ENCODE measurements at regions not wholly inside any gene's neighbourhood (a gene's known extent, or its start where the extent isn't known, plus 50 kb on each side); places are given as distances from the start of the nearest gene placed in this dataset.

DNA sequence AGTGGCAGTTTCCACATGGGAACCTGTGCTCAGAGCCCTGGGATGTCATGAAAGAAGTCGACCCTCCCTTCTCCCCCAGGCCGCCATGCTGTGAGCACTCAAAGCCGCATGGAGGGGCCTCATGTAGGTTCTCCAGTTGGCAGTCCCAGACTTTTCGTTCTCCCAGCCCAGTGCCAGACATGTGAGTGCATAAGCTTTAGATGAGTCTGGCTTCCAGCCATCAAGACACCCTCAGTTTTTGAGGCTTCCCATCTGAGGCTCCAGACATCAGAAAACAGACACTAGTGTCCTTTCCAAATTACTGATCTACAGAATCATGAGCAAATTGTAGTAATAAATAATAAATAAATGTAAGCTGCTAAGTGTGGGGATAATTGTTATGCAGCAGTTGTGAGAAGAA is 136.5 kb upstream of the AGBL1 start:
- DNase-seq: no peak

DNA sequence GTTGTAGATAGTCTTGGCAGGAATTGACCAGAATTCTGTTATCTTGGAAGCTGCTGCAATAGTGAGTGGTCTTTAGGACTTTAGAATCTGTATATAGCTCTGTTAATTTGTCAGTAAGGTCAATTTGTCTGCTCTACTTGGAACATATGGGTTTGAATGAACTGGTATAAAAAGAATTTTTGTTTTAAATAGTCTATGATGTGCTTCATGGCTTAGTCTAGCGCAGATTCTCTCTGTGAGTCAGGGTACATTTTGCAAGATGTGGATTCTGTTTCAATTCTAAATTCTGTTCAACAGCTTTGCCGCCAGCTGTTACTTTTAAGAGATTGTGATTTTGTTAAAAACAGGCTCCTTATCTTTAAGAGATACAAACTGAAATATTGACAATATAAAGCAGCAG is 135.9 kb upstream of the AGBL1 start:
- DNase-seq: no peak

DNA sequence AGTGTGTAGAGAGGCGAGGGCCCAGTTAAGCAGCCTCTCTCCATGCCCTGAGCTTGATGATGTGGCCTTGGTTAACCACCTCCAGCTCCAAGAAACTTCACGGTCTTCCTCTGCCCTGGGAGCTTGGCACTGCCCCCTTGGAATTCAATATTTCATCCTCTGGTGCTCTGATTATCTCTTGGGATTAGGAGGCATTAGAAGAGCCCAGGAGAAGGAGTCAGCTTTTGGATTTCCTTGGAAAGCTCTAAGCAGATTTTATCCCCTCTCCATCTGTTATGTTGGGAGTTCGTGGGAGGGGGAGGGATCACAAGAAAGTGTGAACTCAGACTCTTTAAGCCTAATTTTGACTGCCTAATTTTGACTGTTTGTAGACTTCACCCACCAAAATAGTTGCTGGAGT is 132.7 kb upstream of the AGBL1 start:
- DNase-seq: no peak

DNA sequence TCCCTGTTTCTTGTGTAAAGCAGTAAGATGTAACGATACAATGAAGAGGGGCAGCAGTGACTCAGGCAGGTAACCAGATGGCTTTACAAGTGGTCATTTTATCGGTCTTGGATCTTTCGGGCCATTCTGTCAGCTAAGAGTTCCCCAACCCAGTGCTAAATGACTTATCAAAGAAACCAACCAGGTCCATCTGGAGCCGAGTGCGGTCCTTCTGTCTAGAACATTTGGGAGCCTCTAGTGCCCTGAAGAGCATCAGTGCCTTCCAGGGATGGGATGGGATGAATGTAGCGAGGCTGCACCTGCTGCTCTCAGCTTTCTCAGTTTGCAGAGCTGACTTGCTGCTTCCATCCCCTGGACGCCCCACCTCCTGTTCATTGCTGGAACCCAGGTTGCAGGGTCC is 131.7 kb upstream of the AGBL1 start:
- DNase-seq: no peak

DNA sequence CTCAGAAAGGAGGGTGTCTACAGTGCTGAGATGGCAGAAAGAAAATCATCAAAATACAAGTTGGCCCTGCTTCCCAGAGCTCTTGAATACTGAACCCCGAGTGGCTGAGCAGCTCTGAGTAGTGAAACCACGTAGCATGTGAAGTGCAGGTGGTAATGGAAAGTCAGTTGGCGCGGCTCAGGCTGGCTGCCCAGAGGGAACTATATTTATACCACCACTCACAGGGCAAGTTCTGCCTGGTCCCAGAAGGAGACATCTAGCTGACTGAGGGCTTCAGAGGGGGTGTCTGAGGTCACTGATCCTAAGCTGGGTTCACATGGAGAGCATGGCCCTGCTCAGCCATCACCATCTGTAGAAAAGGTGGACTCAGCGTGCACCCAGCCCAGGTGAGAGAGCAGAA is 129.6 kb upstream of the AGBL1 start:
- DNase-seq: no peak

DNA sequence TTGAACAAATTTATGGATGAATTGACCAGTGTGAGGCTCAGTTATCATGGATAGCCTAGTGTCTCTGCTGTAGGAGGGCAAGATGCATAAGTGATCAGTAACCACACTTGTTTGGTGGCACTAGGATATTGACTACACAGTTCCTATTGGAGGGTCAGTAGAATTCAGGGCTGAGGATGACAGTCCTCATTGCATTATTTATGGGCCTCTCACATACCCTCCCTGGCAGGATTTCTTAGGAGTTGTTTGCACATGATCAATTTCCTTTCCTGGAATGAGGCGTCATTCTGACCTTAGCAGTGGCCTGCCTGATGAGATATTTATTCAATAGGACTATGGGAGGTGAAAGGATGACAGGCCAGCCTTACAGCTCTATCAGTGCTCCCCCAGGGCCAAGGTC is 125.1 kb upstream of the AGBL1 start:
- no peak for DNase-seq

DNA sequence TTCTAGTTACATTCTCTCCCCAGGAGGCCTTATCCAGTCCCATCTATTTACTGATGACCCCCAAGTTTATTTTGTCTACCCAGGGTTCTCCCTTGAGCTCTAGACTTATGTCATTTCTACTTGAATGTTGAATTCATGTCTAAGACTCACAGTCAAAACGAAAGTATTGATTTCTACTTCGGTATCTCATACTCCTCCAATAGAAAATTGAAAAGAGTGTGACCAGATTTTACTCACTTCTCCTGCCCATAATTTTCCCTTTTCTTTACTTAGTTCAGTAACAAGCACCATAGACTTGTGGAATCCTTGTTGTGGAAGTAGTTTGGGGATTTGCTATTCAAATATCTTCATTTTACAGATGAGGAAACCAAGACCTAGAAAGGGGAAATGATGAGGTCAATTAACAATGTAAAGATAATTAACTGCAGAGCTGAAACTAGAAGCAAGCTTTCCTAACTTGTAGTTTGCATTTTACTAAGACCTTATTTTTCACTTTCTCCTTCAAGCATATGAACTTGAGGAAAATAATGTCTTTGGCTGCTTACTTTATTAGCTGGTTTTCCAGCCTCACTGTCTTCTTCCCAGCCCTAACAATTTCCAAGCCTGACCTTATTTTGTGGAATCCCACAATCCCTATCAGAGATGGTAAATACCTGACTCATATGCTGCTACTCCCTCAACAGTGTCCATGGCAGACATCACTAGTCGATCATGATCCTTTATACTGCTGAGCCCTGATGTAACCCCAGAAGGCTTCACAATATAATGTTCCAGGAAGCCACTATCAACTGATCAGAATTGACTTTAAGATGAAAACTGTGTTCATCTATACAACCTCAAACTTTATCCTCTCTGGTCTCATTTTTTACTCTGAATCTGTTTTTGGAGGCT is 123.9 kb upstream of the AGBL1 start:
- peak; percentile 45 for DNase-seq

DNA sequence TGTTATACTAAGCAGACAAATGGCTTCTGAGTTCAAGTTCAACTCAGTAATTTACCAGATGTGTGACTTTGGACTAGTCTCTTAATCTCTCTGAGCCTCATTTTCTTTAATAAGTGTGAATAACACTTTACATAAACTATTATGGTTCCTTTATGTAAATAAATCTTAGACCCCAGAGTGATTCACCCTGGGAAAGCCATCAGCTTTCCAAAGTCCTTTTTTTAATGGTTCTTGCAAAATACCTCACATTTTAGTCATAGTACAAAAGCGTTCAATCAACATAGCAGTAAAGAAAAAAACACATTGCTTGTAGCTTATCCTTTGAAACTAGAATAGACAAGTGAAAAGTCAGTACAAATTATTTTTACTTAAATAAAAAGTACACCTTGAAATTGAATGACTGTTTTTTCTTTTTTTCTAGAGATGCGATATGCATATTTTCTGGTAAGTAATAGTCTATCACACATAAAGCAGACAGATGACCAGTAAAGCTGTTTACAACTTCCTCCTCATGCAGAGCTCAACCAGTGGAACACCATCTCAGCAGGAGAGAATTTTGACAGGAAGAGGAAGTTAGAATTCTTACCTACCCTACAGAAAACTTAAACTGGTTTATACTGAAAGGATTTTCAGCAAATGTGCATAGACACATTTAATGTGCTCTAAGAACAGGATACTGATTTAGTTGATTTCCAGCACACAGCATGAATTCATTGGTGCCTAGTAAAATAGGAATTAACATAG is 123.0 kb upstream of the AGBL1 start:
- DNase-seq: peak; percentile 56

DNA sequence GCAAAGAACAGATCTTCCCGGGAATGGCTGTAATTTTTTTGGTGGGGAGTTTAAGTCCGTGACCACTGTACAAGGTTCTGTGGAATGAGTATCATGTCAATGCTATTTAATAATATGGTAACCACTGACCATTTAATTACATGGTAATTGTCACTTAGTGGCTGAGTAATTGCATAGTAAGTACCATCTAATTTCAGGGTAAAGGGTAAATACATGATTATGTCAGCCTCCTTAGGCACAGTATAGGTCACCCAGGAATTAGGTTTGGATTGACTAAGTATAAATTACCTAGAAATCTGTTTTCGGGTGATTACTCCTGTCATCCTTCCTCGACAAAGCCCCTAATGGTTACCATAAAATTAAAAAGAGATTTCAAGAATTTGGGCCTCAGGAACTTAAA is 120.1 kb upstream of the AGBL1 start:
- no peak for DNase-seq

DNA sequence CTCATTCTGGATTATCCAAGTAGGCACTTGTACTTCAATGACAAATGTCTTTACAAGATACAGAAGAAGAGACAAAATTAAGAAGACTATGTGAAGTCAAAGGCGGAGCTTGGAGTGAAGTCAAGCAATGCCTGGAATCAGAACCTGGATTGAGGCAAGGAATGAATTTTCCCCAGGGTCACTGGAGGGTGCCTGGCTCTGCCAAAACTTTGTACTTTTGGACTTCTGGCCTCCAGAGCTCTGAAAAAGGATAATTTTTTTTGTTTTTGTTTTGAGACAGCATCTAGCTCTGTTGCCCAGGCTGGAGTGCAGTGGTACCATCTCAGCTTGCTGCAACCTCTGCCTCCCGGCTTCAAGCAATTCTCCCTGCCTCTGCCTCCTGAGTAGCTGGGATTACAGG is 119.3 kb upstream of the AGBL1 start:
- no peak for DNase-seq

DNA sequence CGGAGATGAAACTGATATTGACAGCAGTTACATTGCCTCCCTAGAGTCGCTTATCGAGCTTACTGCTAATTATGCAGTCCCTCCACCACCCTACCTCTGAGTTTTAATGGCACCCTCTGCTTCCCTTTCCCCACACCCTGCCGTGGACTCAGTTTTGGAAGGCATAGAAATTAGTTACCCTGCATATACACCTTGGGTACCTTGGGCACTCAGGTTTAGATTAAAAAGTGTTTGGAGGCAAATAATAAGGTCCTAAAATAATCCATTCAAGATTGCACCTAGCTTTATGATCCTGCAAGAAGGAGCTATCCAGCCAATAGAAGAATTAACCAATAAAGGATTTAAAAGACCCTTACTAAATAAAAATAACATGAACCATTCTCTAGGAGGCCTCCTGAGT is 117.8 kb upstream of the AGBL1 start:
- DNase-seq: no peak

DNA sequence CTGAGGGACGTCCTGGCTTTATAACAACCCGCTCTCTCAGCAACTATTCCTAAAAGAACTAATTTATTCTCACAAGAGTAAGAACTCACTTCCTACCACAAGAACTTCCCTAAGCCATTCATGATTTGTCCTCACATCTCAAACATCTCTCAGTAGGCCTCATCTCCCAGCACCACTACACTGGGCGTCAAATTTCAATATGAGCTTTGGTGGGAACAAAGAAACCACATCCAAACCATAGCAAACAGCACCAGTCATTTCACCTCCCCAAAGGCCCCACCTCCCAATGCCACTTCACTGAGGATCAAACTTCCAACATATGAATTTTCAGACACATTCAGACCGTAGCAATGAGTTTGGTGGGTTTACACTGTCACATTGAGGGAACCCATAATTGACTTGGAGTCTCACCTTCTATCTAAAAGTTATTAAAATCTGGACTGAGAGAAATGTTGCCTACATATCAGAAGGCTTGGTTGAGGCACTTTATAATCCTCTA is 116.4 kb upstream of the AGBL1 start:
- DNase-seq: no peak

DNA sequence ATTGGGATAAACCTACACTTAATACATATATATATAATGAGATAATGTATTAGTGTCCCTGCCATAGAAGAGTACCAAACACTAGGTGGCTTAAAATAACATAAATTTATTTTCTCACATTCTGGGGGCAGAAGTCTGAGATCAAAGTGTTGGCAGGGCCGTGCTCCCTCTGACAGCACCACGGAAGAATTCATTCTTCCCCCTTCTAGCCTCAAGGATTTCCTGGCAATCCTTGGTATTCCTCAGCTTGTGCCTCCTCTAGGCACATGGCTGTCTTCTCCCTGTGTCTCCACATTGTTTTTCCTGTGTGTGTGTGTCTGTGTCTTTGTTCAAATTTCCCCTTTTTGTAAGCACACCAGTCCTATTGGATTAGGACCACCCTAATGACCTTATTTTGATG is 115.2 kb upstream of the AGBL1 start:
- DNase-seq: peak; percentile 49

DNA sequence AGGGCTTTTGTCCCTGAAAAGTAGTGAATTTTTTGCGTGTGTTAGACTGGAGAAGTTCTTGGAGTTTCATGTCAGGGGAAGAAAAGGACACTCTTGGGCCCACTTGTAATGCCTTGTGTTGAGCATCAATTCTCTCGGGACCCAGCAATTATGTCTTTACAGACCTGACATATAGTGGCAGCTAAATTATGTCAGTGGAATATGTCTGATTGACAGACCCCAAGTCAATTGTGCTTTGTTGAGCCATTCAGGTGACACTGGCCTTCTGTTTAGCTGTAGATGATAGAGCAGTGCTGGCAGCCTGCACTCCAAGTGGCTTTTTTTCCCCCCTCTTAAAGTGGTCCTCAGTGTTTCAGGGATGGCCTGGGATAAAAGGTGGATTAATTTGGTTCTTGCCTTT is 112.1 kb upstream of the AGBL1 start:
- no peak for DNase-seq

DNA sequence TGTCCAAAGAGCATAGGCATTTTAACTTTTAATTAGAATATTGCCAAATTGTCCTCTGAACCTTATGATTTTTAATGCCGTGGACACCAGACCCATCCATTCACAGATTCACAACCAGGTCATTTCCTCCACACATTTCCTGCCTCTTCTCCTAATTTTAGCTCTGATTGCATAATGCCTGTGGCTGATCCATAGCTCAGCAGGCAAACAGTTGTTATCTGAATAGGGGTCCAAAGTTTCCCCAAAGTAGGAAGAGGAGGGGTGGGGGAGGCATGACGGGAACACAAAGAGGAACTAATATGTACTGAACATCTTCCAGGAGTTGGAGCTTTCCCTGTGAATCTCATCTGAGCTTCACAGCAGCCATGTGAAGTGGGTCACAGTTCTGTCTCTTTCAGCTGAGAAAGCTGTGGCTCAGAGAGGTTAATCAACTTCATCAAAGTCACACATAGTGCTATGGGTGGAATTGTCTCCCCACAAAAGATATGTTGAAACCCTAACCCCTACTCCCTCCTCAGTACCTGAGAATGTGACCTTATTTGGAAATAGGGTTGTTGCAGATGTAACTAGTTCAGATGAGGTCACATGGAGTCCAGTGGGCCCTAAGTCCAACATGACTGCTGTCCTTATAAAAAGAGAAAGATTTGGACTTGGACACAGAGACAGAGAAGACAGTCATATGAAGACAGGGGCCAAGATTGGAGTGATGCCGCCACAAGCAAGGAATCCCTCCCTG is 106.7 kb upstream of the AGBL1 start:
- DNase-seq: no peak

DNA sequence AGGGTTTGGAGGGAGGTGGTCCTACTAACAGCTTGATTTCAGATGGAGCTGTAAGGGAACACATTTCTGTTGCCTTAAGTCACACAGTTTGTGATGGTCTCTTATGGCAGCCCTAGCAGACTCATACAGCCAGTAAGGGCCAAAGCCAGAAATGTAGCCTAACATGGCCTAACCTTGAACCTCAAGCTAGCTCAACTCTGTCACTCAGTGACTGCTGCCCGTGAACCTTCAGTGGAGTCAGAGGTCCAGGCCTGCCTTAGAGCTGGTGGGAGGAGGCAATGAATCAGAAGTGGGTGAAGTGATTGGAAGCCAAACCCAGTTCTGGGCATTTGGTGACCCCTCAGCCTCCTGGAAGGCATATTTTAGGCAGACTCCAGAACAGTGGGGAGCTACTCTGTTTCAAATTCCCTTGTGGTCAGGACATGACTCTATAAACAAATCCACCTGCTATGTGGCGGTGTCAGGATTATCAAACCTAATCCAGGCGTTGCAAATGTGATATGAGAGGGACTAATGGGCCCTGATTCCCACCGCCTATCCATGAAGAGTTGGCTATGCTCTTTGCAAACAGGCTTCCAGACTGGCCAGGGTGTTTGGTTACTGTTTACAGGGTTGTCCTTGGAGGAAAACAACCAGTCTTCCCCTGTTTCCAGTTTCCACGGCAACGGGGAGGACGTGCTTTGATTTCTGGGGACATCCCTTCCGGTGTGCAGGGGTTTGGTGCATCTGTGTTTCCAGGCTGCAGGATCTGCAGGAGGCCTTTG is 105.9 kb upstream of the AGBL1 start:
- DNase-seq: no peak

DNA sequence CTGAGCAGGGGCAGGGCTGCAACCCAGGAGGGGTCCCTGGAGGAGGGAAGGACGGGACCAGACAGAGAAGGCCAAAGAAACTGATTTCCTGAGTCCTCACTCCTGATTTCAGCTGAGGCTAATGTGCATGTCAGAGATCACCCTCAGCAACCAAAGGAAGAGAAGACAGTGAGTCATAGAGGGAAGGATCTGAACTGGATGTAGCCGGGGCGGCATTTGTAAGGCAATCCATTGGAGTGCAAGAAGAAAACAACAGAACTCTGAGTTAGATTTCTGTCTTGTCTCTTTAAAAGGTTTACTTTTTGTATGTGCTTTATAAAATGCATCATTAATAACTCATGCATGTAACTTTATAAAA is 105.3 kb upstream of the AGBL1 start:
- peak; percentile 24 for DNase-seq

DNA sequence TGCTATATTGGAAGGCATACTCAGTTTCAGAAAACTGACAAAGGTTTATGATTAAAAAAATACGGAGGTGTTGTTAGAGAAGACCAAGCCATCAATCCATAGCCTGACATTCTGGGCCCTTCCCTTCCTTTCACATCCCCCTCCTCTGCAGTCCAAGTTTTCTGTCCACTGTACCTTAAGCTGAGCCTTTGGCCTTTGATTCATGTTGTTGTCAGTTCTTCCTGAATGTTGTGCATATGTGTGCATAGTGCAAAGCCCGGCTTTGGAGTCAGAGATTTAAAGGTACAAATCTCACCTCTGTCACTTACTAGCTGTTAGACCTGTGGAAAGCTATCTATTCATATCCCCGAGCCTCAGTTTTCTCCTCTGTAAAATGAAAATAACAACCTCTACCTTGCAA is 104.9 kb upstream of the AGBL1 start:
- no peak for DNase-seq

DNA sequence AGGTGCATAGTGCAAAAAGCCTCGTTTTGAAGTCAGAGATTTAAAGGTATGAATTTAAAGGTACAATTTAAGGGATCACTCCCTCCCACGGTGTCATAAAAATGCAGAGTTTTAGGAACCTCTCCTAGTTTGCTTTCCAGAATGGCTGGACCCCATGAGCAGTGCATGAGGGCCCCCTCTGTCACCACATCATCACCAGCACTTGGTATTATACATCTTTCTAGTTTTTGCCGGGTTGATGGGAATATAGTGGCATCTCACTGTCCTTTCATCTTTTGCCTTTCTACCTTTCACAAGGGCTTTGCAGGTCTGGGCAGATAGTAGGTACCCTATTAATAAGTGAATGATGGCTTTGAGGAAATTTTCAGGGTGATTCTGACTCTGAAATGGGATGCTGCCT is 103.6 kb upstream of the AGBL1 start:
- DNase-seq: no peak

DNA sequence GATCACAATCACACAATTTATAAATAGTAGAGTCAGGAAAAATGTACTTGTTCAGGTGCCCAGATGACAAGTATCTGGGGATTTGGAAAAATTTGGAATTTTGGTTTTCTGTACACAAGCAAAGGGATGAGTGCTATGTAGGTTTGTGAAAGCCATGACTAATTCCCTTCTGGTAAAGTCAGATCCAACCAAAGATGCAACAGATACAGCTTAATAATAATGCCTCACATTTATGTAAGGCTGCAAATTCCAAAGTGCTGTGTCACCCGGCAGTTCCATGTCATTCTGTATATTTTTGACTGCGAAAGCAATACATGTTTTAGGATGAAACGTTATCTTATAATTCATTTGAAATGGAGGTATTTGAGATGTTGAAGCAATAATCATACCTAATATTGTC is 102.7 kb upstream of the AGBL1 start:
- DNase-seq: peak; percentile 66

DNA sequence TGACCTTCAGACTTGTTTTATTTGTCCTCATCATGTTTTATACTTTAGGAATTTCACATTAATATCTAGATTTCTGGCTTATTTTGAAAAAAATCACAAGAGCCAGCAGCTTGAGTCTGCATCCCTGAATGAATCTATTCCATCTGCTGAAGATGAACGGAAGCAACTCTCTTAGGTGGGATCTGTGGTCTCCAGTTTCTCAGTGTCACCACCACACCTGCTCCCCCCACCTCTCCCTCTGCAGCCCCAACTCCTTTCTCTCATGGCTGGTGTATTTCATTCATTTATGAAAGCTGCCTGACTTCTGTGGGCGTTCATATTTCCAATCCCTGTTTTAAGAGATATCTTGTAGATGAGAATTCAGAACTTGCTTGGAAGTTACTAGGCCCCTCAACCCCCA is 102.1 kb upstream of the AGBL1 start:
- DNase-seq: no peak

DNA sequence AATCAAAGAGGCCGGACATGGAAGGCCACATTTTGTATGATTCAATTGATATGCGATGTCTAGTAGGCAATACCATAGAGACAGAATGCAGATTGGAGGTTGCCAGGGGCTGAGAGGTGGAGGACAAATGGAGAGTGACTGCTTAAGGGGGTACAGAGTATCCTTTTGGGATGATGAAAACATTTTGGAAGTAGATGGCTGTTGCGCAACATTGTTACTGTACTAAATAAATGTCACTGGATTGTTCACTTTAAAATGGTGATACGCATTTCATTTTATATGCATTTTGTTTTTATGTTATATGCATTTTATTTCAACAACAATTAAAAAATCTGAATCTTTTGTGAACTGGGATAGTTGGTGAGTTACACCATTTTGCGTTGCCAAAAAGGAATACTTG is 99.7 kb upstream of the AGBL1 start:
- DNase-seq: no peak

DNA sequence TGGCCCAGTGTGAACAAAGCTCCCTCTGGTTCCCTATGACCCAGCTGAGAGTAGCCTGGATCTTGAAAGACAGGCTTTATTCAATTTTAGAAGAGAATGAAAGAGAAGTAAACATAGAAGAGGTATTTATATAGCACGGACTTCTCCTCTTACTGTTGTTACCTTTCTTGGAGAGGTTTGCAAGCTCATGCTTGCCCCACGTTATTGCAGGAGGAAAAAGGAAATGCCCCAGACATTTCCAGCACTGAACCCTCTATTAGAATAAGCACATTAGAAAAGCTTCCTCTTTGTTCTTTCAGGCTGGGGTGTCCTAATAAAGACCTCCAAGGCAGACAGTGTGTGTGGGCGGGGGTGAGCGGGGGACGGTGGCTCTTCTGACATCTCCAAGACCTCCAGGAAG is 98.7 kb upstream of the AGBL1 start:
- no peak for DNase-seq
